Fibroblast of villous mesenchyme (primary cell): ENCODE measurements at regions not wholly inside any gene's neighbourhood (a gene's known extent, or its start where the extent isn't known, plus 50 kb on each side); places are given as distances from the start of the nearest gene placed in this dataset.
"Not testable (repeated sequence)": the region's sequence is repeated elsewhere in the genome, so short reads cannot be mapped to it uniquely, and the experiment has no call there.

Experiments used
- DNase-seq: peaks from one replicate; pipeline ENCODE4 v3.0.0-alpha.2; 2010; ENCODE audit warnings: low read depth
- H3K4me3 ChIP-seq: 2 replicates; pipeline ENCODE4 v1.5.1; 2011; ENCODE audit warnings: low read depth, mild to moderate bottlenecking, low read length
- TF ChIP-seq, protein P1 (sequence below): IDR thresholded peaks from 2 replicates; pipeline ENCODE4 v1.5.1; 2012; ENCODE audit warnings: low read depth, mild to moderate bottlenecking, low read length; ENCODE audit not compliant: insufficient read depth

DNA sequence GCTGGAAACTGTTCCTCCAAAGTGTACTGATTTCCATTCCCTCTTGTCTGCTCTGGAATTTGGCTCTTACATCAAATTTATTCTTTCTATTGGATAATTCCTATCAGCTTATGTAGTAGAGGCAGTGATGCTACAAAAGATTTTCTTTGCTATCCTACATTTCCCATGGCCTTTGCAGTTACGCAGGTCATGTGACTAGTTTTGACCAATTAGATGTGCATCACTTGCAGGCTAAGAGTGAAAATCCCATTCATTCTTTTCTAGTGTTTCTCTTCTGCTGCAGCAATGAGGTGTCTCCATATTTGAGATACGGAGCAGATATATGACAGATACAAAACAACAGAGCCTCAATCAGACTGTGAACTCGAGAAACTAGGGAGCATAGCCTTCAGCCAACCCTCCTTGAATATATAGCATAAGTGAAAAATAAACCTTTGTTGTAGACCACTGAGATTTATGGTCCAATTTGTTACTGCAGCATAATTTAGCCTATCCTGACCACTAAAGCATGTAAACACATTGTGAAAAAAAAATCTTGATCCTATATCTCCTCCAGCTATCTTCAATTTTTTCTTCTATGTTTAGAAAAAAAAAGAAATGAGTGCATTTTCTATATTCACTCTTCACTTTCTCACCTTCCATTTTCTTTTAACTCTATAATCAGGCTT is 102.0 kb downstream of the HNMT start:
- TF ChIP-seq, protein P1, sequence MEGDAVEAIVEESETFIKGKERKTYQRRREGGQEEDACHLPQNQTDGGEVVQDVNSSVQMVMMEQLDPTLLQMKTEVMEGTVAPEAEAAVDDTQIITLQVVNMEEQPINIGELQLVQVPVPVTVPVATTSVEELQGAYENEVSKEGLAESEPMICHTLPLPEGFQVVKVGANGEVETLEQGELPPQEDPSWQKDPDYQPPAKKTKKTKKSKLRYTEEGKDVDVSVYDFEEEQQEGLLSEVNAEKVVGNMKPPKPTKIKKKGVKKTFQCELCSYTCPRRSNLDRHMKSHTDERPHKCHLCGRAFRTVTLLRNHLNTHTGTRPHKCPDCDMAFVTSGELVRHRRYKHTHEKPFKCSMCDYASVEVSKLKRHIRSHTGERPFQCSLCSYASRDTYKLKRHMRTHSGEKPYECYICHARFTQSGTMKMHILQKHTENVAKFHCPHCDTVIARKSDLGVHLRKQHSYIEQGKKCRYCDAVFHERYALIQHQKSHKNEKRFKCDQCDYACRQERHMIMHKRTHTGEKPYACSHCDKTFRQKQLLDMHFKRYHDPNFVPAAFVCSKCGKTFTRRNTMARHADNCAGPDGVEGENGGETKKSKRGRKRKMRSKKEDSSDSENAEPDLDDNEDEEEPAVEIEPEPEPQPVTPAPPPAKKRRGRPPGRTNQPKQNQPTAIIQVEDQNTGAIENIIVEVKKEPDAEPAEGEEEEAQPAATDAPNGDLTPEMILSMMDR = no peak

DNA sequence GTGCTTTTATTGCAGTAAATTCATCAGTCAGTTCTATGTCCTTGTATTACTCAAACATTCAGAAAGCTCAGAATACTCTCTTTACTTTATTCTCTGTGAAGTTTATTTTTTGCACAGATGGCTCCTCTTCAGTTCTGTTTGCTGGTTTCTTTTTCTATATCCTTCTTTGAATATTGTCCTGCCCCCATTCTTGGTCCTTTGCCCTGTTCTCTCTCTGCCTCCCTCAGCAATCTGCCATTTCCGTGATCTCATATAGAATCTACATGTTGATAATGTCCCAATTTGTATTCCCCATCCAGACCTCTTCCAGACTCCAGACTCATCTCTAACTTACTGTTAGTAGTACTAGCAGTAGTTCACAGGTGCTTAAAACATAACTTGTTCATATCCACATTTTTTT is 102.6 kb downstream of the HNMT start:
- no peak for DNase-seq
- H3K4me3 ChIP-seq = no peak overlapping the region
- TF ChIP-seq, protein P1 = no peak

More for the DNA sequence above, 102.0 kb downstream of the HNMT start:
- H3K4me3 ChIP-seq = no peak overlapping the region
- no peak for DNase-seq

DNA sequence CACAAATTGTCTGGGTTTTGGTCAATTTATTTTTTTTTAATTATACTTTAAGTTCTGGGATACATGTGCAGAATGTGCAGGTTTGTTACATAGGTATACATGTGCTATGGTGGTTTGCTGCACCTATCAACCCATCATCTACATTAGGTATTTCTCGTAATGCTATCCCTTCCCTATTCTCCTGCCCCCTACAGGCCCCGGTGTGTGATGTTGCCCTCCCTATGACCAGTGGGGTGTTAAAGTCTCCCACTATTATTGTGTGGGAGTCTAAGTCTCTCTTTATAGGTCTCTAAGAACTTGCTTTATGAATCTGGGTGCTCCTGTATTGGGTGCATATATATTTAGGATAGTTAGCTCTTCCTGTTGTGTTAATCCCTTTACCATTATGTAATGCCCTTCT is 104.4 kb downstream of the HNMT start:
- not testable (repeated sequence) for H3K4me3 ChIP-seq, DNase-seq

DNA sequence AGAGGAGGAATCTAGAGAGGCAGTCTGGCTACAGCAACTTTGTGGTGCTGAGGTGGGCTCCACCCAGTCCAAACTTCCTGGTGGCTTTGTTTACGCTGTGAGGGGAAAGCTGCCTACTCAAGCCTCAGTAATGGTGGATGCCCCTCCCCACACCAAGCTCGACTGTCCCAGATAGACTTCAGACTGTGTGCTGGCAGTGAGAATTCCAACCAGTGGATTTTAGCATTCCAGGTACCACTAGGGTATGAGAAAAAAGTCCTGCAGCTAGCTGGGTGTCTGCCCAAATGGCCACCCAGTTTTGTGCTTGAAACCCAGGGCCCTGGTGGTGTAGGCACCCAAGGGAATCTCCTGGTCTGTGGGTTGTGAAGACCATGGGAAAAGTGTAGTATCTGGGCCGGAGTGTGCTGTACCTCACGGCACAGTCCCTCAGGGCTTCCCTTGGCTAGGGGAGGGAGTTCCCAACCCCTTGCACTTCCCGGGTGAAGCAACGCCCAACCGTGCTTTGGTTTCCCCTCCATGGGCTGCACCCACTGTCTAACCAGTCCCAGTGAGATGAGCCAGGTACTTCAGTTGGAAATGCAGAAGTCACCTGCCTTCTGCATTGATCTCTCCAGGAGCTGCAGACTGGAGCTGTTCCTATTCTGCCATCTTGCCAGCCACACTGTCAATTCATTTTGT is 106.9 kb downstream of the HNMT start:
- not testable (repeated sequence) for H3K4me3 ChIP-seq, DNase-seq

DNA sequence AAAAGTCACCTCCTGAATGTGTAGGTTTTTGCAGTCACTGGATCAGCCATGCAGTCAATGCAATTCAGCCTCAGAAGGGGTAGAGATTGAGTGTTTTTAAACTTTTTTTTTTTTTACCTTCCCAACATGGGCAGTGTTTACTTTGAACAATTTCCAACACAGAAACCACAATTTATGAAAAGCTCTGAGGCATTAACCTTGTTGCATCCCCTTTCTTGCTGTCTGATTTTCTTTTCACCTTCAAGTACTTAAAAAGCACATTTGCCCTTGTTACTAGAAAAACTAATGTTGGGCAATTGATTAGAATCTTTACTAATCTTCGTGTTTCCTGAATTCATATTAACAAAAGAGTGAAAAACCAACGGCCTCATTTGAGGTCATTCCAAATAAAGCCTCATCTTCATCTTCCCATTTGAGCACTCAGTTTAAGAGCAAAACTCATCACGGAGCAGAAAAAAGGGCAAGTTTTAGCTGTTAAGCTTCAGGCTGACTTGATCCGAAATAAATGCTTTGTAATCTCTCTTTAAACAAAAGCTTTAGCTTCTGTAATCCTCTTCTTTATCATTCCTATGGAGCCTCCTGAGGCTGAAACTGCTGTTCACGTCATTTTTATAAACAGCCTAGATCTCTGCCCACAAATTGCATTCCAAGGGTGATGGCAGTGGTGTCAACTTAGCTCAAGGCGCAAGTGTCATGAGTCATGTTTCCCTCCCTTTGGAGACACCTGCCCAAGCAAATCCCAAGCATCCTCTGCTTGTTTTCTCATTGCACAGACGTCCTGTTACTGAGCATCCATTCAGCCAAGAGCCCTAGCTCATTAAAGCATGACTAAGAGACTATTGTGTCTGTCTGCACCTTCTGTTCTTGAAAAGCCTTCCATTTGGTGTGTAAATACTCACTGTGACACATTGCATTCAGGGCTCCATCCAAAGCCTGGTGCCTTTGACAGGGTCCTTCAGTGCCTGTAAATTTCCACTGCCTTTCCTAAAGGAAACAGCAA is 107.7 kb downstream of the HNMT start:
- peak; percentile 81 for DNase-seq
- TF ChIP-seq, protein P1 = no peak
- no peak overlapping the region for H3K4me3 ChIP-seq

DNA sequence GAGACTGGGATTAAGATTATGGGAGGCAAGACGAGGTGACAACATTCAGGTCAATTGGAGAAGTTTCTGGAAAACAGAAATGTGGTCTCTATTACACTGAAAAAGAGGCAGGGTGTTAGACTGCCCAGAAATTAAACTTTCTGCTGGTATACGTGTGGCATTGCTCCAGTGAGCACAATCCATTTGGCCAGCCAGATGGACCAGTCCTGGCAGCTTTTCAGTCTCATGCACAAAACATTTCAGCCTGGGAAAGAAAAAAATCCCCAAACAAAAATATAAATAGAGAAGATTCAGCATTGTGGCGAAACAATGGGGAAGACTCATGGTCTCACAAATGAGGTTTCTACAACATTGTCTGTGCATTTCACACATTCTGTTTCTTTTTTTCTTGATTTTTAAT is 113.9 kb downstream of the HNMT start:
- no peak overlapping the region for H3K4me3 ChIP-seq
- TF ChIP-seq, protein P1 = no peak
- no peak for DNase-seq

DNA sequence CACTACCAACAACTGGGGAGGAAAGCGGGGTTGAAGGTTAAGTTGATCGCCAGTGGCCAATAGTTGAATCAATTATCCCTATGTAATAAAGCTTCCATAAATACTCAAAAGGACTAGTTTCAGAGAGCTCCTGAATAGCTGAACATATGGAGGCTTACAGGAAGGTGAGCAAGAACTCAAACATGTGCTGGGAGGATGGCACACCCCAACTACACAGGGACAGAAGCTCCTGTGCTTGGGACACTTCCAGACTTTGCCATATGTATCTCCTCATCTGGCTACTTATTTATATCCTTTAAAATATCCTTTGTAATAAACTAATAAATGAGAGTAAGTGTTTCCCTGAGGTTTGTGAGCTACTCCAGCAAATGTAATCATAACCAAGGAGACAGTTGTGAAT is 115.7 kb downstream of the HNMT start:
- DNase-seq = no peak
- TF ChIP-seq, protein P1 = no peak
- H3K4me3 ChIP-seq = no peak overlapping the region
